ENCODE measurements at regions not wholly inside any gene's neighbourhood (a gene's known extent, or its start where the extent isn't known, plus 50 kb on each side); places are given as distances from the start of the nearest gene placed in this dataset.

DNA sequence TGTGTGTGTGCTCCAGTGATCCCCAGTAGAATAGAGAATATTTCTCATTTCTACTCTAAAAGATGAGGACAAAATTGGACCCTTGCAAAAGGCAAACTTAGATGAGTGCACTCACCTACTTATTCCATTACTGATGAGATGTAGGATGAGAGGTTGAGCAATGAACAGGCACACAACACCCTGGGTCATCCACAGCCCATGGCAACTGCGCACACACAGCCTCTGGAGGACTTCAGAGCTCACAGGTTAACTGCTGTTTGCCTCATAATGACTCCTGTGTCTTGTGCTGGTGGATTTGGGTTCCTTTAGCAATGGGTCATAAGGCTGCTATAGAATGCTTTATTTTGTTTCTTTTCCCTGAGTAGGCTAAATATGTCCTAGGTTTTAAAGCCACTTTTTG is 103.6 kb upstream of the TNFAIP3 start:
- no peak for FAIRE-seq

DNA sequence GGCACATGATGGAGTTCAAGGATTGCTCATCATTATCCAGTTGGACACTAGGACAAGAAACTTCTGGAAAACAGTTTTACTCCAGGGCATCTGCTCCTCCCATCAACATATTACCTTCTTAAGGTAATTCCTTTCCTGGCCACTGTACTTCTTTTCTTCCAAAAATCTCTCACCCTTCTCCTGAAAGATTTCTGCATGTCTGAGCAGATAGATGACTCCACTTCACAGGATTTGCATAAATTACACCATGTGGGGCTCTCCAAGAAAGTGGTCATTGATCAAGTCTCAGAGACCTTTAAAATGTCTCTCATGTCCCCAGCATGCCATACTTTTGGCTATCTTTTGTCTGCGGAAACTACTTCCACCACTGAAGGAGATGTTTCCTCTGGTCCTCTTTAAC is 103.2 kb upstream of the TNFAIP3 start:
- FAIRE-seq = no peak

DNA sequence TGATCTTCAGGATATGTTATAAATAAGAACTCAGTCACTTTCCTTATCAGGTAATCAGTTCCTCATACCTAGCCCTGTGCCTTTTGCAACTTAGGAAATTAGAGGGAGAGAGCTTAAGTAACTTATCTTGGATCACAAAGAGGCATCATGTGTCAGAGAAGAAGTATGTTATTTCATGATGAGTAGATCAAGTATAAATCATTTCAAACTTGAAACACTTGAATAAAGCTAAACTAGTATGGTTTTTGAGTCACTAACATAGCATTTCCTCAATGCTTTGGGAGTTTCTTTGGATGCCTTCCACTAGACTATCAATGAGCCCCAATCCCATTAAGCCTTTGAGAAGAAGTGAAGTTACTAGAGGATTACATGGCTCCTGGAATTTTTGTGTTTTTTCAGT is 102.6 kb upstream of the TNFAIP3 start:
- FAIRE-seq = no peak

- no peak for FAIRE-seq
These were observed 102.0 kb upstream of the TNFAIP3 start for GRCh38 chr6:137765059-137765458.

DNA sequence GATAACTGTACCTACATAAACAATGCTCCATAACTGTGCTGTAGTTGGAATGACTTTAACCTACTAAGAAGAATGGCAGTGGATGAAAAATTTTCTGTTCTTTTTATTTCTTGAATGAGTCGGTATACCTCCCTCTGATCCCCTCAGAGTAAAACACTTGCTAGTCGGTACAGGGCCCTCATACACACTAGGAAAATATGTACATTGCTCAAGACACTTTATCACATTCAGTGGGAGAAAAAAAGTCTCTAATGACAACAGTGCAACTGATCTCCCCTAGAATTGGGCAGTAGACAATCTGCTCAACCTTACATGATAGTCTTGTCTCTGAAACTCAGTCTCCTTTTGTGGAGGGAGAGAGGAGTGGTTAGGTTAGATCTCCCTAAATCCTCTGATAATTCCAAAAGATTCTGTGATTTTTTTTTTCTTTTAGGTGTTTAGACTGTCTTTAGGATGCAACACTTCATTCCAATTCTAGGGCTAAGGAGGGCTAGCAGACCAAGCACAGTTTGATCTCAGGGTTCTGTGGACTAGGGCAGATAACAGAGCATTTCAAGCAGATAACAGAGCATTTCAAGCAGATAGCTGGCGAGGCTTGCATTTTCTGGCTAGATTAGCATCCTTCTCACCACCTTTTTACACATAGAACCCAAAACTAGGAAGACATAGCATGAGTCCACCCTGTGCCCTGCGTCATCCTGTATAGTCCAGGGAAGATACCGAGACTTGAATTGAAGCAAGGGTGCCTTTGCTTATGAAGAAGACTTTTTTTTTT is 100.3 kb upstream of the TNFAIP3 start:
- no peak for FAIRE-seq

DNA sequence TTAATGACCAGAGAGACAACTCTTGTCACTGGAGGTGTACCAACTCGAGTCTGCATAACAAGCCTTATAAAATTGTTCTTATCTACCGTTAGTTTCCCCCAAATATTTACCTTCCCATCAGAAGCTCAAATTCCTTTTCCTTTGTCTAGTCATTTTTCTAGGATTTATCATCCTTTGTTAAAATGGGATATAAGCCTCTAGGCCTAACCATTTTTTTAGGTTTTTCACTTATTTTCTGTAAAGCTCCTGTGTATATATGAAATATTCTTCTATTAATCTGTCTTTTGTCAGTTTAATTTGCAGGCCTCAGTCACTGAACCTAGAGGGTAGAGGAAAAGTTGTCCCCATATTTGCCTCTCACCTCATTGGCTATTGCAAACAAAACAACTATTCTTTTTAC is 99.6 kb upstream of the TNFAIP3 start:
- FAIRE-seq = no peak

GRCh38 chr6:137767911-137768690 is 99.0 kb upstream of the TNFAIP3 start:
- FAIRE-seq = no peak

DNA sequence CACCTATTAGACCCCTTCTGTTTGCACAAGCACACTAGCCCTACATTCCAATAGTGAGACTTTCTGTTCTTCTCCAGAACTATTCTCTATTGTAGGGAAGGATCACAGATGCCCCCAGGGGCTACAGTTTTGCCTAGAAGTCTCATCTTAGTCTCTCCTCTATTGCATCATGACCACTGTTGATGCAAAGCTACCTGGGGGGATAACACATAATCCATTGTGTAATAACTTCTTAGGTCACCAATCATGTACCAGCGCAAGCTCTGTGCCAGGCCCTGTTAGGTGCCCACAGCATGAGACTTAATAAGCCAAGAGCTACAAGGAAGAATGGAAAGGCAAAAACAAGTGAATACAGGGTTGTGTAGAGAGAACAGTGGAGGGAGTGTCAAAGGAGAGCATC is 98.1 kb upstream of the TNFAIP3 start:
- no peak for FAIRE-seq

- no peak for FAIRE-seq
These were observed 97.2 kb upstream of the TNFAIP3 start for GRCh38 chr6:137769797-137770362.

DNA sequence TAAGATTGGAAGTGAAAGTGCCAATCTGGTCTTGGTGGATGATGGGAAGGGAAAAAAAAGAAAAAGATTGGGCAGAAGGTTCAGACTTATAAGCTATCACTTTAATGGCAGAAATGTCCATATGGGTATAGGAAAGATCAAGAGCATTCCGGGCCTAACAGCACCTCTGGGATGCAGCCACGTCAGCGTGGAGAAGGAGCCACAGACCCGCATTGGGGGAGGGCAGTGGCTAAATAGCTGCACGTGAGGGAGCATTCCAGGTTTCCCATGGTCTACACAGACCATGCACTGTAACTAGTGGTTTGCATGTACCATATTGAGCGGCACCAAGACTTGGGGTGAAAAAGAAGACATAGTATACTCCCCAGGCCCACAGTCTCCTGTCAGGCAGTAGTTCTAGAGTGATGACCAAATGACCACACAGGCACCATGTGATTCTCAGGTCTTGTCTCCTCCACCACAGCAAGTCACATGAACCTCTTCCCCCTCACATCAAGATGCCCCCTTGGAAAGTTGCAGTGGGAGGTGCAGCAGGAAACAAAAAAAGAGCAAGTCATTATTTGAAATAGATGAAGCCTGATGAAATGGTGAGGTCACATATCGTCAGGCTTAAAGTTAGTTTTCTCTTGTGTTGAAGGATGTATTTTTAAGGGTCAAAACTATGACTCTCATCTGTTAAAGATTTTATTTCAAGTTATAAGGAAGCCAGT is 94.4 kb upstream of the TNFAIP3 start:
- FAIRE-seq = no peak

DNA sequence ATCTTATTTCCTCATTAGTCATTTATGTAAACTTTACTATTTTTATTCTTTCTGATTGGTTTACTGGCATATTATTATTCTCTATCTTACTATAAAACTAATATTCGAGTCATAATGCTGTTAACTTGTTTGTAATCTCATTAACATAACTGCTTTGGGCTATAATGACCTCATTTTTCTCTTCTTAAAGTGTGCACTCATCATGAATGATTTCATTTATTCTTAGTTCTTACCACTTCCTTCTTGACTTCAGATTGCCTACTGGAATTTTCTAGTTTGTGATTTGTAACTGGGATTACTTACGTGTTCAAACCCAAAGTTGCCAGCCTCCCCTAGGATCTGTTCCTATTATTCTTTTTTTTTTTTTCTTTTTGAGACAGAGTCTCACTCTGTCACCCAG is 91.8 kb upstream of the TNFAIP3 start:
- FAIRE-seq = no peak

DNA sequence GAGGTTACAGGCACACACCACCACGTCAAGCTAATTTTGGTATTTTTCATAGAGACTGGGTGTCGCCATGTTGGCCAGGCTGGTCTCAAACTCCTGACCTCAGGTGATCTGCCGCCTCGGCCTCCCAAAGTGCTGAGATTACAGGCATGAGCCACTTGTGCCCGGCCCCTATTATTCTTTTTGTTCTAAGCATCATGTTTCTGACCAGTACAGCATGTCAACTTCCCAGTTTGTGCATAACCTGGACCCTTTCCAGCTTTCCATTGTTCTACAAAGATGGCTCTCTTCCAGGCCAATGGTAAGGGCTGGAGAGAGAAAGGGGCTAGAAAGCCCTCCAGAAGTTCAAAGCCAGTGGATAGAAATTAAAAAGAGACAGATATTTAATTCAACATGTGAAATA is 91.3 kb upstream of the TNFAIP3 start:
- no peak for FAIRE-seq

DNA sequence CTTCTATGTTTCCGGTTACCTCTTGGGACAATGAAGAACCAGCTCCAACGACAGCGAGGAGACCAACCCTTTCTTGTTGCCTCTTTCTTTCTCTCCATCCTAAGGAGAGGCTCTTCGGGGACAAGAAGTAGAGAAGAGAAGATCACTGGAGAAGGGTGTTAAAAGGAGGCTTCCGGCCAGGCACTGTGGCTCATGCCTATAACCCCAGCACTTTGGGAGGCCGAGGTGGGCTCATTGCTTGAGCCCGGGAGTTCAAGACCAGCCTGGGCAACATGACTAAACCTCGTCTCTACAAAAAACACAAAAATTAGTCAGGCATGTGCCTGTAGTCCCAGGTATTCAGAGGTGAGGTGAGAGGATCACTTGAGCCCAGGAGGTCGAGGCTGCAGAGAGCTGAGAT is 90.8 kb upstream of the TNFAIP3 start:
- FAIRE-seq = no peak

DNA sequence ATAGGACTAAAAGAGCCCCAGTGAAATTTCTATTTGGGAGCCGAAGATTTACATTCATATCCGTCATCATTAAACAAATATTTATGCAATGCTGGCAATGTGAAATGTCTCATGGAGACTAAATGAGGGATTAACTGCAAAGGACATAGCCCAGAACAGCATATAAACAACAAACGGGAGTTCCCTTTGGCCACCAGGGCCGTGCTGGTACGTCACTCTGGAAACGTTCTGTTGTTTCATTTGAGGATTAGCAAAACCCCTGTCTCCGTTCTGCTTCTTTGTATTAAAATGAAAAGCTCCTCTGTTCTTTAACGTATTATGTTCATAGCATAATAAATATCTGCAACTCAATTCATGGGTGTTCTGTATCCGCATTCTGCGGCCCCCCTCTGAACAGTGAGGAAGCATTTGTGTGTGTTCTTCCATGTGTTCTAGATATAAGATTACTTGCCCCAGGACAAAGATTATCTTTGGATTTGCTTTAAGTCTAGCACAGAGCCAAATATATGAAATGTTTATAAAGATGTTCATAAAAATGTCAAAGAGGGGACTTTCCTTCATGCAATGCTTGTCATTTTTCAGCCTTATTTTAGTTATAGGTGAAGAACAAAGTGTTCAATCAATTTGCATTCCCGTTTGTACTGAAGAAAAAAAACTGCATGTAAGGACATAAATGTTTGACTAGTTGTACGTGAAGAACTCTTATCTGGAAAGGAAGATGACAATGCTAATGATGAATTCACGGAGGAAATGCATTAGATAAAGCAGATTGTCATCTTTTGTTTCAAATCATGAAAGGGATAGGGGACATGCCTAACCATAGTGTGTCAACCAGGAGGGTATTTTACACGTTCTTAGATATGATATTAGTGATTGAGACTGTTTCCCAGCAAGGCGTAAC is 90.0 kb upstream of the TNFAIP3 start:
- FAIRE-seq = no peak

GRCh38 chr6:137777687-137778075 is 89.4 kb upstream of the TNFAIP3 start:
- FAIRE-seq = no peak

- FAIRE-seq = no peak
These were observed 87.1 kb upstream of the TNFAIP3 start for GRCh38 chr6:137779982-137780381.

DNA sequence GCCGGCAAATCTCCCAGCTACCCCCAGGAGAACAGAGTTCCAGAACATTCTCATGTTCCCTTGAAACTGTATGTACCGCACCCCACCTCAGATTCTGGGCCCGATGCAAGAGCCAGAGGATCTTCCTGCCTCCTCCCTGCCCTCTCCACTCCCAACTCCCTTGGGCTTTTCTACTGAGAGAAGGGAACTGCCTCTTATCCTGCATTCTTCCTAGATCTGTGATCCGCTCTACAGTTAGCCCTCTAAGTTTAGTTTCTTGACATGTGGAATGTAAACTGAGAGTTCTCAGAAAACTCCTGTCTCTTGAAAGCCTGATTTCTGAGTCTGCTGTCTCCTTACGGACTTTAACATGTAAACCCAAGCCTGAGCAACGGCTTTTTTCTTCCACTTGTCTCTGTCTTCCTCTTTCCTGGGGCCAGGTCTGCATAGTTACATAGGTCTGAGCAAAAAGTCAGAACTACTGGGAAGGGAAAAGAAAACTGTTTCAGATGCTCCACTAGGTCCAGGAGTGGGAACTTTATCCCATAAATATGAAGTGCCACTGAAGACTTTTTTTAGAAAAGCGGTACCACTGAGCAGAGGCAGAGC is 86.5 kb upstream of the TNFAIP3 start:
- FAIRE-seq = no peak

GRCh38 chr6:137781639-137782038 is 85.4 kb upstream of the TNFAIP3 start:
- no peak for FAIRE-seq

GRCh38 chr6:137782166-137783039 is 84.7 kb upstream of the TNFAIP3 start:
- FAIRE-seq = no peak

GRCh38 chr6:137783710-137784109 is 83.3 kb upstream of the TNFAIP3 start:
- no peak for FAIRE-seq

DNA sequence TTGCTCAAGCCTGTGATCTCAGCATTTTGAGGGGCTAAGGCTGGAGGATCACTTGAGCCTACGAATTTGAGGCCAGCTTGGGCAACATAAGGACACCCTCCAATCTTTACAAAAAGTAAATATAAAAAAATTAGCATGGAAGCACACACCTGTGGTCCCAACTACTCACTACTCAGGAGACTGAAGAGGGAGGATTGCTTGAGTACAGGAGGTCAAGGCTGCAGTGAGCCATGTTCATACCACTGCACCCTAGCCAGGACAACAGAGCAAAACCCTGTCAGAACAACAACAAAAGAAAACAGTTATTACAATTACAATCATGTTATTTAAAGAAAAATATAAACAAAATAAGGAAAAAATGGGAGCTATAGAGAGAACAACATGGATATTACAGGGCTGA is 82.5 kb upstream of the TNFAIP3 start:
- FAIRE-seq = no peak

All from A204.1 (cell line).